GM19372 (cell line): ENCODE measurements at regions not wholly inside any gene's neighbourhood (a gene's known extent, or its start where the extent isn't known, plus 50 kb on each side); places are given as distances from the start of the nearest gene placed in this dataset.

ENCODE experiments used
- ATAC-seq: cut with Tn5 transposase; IDR thresholded peaks from one replicate; pipeline ENCODE4 v1.9.1; 2021; ENCODE audit warnings: mild to moderate bottlenecking, low read depth, moderate library complexity; ENCODE audit not compliant: unreplicated experiment

DNA sequence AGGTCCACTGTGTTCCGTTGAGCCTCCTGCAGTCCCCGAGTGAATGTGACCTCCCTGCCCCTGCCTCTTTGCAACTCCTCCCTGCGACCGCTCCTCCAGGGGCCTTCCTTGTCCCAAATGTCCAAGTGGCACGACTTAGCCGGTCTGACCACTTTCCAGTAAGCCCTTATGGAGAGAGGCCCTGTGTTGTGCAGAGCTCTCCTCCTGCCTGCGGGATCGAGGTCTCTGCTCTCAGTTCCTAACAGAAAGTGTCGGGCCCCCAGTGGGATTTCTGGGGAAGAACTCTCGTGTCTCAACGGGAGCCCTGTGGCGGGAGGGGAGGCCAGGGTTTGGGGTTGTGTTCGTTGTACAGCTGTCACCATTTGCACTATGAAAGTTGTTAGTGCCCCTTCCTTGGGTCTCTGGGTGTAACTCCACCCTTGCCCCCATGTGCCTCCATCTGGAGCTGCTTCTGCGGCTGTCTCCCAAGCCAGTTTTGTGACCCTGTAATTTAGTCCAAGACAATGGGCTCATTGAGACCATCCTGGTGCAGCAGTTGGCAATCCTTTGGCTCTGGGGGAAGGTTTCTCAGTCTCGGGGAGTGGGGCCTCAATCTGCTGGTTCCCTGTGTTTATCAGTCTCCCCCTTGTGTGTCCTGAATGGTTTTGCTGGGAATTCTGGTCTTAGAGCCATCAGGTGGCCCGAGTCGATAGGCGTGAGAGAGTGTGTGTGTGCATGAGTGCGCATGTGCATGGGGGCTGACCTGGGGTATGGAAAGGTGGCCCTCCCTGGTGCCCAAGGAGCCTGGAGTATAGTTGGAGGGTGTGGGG lies 234.5 kb downstream of the SEC14L1 start:
- ATAC-seq, result no peak

DNA sequence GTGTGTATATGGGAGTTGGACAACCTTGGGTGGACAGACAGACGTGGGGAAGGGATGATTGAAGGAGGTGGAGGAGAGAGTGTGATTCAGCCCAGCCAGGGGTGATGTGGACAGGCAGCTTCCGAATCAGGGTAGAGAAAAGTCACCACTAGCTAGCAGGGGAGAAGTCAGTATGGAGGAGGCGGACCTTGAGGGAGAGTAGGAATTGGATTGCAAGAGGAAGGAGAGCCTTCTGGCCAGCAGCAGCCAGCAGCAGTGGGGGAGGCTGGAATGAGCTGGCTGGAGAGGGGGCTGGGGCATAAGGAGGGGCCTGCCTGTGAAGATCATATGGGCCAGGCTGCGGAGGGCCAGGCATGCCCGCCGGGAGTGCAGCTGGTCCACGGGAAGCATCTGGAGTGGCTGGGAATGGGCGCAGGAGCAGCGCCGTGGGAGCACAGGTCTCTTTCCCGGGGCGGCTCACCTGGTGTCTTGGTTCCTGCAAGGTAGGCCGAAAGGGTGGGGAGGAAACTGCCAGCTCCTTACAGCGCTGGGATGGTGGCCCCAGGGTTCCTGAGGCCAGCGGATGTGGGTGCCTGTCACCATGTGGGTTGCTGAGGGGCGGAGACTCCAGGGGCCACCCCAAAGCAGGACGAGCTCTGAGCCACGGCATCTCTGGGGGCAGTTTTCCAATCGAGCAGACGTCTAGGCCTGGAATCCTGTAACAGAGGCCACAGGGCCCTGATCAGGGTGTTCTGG lies 235.3 kb downstream of the SEC14L1 start:
- no peak for ATAC-seq

DNA sequence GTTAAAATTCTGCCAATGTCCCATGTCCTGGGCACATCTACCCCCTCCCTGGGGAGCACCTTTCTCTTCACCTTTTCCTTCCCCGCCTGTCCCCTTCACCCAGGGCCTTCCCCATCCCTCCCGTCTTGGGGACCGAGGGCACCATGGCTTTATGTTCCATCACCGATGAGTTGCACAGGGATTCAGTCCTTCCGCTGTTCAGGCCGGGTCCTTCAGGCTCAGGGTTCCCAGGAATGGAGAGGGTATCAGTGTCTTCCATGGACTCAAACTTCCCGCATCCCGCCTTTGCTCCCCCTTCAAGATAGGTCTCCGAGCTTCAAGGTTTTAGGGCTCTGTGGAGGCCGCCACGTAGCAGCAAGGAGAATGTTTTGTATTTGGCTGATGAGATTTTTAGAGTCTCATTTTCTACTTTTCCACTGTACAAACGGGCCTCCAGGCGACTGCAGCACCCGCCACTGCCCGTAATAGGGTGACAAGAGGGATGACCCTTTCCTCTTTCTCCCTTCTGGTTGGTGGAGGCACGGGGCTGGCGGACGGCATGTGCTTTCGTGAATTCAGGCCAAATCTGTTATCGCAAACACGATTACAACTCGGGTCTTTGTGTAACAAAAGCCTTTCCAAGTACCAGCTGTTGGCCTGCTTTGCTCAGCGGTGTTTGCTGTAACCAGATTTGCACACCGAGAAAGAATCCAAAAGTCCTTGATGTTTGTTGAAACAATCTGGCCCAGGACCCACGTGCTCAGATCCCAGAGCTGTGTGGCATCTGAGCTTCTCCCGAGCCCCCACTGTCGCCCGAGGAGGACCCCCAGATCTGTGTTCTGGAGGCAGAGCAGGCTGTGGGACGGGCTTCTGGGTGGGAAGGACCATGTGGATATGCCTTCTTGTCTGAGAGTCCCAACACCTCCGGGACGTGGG lies 236.3 kb downstream of the SEC14L1 start:
- no peak for ATAC-seq

DNA sequence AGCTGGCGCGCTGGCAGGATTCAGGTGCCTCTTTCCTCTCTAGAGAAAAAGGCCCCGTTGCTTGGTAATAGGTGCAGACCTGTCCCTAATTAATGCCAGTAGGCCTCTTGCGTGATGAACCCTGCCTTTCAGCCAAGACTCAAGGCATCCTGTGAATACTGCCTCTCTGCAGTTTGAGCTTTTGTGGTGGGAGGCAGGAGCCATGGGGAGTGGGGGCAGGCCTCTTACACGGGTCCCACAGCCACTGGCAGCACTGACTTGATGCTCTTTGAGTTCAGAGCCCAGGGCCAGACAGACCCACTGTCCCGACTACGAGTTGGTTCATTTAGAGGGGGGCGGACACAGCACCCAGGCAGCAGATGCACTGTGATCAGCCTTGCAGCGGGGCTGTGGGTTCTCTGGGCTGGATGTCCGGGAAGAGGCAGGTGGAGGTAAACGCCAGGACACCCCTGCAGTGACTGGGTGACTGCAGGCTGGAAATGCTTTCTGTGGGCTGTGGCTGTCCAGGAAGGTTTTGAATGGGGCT lies 237.0 kb downstream of the SEC14L1 start:
- no peak for ATAC-seq

DNA sequence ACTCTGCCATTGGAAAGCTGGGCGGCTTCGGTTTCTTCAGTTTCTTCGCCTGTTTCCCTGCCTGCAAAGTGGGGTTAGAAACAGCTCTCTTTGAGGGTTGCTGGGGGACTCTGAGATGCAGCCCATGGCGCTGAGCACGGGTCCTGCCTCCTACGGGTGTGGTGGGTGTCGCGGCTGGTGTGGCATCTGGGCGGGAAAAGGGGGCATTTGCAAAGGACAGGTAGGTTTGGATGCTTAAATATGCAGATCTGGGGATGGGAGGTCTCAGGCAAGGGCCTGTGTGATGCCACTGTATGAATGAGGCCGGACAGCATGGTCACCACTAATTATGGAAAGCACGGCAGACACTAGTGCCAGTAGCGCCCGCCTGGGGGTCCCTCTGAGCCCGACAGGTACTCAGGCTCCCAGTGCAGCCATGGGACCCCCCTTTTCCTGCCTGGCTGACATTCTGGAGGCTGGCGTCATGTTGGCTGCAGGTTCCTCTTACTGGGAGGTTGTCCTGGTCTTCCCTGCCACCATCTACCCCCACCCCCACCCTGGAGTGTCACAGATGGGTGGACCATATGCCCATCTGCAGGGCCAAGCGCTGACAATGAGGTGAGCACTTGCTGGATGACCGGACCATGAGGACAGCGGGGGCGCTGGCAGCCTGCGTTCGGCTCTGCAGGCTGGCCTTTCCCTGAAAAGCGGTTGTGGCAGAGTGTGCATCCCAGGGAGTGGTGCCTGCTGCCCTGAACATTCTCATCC lies 237.7 kb downstream of the SEC14L1 start:
- no peak for ATAC-seq

DNA sequence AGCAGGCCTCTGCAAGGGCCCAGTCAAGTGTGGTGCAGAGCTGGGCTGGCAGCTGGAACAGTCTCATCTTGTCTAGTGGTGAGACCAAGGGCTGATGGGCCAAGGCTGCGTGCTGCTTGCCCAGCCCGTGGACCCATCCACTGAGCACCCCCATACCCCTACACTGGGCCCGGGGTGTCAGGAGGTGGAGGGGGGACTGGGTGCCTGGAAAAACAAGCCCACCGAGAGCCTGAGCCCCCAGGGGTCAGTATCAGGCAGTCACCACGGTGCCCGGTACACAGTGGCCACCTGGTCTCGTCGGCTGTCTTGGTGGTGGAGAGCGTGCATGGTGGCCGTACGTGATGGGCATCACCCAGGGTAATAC lies 238.3 kb downstream of the SEC14L1 start:
- no peak for ATAC-seq

DNA sequence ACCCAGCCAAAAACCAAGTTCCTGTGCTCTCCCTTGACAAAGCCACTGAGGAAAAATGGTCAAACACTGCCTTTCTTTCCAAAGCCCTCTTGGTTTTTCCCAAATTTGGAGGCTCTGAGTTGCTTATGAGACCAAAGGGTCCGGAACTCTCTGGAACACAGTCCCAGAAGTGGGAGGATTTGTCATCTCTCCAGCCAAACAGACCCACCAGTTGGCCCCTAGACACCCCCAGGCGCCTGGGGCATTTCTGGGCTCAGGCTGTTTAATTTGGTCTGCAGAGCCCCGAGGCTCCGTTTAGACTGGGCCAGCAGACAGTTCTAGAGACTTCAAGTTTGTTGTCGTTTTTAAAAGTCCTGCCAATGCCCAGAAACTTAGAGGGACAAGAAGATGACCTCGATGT lies 239.1 kb downstream of the SEC14L1 start:
- ATAC-seq, result no peak

DNA sequence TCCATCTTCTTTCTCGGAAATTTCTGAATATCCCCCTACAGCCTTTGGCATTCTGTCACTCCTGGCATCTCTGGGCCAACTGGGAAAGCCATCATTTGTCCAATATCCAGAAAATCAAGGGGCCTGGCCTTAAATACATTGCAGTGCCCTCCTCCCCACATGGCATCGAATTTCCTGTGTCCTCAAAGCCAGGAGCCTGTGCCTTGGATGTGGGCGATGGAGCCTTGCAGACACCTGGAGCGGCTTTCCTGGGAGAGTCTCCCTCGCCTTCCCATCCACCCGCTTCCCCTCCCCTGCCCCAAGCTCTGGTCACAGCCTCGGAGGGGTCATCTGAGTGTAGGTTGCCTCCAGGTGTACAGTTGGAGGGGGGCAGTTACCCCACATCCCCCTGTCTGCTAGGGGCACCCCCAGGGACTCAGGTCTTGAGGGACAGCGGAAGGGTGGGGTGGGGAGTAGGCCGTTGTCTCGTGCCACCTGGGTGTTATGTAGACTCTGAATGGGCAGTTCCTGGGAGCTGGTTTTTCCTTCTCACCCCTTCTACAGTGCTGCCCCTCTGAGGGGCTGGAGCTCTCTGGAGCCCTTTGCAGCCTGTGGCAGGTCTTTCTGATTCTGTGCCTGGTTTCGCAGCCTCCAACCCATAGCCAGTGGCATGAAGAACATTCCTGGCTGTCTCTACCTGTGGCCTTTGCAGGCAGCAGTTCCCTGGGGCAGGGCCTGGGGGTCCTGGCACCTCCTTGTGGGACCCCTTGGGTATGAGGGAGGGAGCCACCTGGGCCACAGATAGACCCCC lies 239.8 kb downstream of the SEC14L1 start:
- no peak for ATAC-seq

DNA sequence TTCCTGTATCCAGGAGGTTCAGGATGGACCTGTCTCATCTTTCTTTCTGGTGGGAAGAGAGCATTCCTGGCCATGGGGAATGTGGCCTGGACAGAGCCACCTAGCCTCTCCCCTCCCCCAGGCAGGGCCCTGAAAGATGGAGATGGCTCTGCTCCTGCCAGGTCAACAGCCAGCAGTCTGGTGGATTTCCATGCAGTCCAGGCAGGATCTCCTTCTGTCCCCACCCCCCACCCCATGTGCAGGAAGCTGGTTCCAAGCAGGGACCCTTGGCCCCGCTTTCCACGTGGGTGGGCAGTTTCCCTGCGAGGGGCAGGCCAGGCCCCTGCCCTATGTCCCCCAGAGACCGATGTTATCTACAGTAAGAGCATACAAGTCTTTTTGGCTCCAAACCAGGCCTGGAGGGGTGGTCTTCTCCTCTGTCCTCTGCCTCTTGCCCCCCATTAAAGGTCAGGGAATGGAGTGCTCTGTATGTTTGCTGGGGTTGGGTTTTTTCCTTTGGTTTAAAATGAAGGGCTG lies 240.5 kb downstream of the SEC14L1 start:
- no peak for ATAC-seq

DNA sequence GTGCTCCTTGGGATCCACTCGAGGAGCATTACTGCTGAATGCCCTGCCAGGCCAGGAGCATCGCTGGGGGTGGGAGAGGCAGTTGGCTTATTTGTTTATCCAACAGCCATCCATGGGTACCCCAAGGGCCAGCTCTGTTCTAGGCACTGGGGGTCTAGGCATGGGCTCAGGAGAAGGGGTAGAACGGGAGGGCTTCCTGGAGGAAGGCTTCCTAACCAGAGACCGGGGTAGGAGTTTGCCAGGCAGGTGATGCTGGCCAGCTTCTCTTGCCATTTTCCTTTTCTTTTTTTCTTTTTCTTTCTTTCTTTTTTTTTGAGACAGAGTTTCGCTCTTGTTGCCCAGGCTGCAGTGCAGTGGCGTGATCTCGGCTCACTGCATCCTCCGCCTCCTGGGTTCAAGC lies 241.0 kb downstream of the SEC14L1 start:
- no peak for ATAC-seq

DNA sequence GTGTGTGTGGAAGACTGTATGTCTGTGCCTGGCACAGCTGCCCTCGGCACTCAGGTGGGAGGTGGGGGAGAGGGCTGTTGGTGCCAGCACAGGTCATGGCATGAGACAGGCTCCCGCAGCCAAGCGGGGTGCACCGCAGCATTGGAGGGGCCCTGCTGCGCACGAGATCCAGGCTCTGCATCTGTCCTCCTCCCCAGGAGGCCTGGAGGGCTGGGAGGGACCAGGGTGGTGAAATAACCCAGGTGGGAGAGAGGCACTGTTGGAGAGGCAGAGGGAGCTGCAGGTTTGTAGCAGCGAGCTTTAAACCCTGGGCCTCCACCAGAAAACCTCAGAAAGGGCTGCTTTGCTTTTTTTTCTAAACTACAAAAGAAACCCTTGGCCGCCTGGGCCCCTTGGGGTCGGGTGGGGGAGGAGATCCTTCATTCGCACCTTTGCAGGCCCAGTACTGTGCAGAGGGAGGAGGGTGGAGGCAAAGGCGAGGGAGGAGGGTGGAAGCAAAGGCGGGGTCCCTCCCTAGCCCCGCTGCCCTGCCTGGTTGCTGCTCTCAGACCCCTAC lies 241.7 kb downstream of the SEC14L1 start:
- ATAC-seq, result no peak

DNA sequence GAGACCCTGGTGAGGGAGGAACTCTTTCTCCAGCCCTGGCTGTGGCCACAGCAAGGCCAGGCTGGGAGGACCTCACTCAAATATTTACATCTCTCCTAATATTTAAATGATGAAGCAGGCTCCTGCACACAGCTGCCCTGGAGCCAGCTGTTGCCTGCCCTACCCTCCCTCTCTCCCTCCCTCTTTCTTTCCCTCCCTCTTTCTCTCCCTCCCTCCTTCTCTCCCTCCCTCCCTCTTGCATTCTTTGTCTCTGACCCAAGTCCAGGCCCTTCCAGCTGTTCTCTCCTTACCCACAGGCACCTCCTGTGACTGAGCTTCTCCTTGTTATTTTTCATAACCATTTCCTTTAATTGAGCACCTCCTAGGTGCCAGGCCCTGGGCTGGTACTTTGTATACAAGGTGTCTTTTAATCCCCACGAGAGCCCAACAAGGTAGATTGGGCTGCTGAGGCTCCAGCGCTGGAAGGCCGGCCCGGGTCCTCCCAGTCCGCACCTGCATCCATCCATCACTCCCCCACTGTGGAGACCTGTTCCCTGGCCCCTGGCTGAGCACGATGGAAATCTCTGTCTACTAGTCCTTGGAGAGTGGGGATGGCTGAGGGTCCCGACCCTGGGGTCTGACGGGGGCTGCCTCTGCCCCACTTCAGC lies 242.3 kb downstream of the SEC14L1 start:
- ATAC-seq, result no peak

DNA sequence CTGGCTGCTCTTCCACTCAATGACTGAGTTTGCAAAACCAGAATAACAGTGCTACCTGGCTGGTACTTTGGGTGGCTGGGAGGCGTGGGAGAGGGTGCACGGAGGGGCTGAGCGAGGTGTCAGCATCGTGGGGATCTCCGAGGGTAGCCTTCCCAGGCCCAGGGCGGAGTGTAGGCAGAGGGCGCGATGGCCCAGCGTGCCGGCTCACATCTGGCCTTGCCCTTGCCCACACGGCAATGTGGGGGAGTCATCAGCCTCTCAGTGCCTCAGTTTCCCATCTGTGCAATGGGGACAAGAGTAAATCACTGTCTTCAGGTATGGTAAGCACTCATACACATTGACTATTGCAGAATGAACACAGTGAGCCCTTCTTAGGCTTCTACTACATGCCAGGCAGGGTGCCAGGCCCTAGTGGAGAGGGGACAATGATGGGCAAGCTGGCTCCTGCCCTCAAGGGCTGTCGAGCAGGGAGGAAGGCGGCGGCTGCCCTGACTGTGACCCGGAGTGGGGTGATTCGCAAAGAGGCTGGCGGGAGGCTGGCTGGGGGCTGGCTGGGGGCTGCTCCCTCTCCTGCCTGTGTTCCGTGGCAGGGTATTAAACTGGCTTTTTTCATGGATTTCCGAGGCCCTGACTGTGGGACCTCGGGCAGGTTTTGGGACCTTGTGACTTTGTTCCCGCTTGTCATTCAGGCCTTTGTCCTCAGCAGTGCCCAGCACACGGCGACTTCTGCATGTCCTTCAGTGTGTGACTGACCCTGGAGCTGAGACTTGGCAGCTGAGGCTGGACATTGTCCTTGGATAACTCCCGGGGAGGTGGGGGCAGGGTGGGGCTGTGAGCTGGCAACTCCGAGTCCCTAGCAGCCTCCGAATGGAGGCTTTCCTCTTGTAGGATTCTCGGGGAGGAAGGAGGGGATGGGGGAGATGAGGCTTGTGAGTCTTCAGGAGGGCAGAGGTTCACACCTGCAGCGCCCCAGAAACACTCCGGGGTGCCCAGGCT lies 243.1 kb downstream of the SEC14L1 start:
- ATAC-seq, result no peak

DNA sequence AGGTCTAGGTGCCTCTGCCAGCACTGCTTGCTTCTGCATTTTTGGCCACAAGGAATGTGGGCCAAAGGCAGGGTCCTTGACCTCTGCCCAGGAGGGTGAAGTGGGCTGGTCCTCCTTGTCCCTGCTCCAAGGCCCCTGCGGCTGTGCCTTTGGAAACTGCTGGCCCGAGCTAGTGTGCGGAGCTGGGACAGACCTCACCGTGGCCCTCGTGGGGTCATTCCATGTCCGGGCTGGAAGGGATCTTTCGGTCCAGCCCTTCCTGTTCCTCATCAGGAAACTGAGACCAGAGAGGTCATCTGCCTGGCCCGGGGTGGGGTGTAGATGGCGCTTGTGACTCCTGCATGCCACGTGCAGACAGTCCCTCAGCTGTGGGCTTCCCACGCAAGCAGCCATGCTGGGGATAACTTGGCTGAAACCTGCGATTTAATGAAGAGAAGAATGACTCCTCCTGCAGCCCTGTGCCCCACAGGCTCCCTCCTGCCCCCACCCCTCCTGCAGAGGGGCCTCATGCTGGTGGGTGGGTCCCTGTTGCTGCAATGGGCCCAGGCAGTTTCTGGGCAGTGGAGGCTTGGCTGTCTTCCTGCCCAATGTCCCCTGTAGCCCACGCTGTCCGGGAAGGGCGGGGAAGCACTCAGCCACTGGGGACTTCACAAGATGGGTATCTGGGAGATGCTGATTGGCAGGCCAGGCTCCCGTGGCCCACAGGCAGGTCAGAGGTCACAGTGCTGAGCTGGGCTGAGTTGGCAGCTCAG lies 245.2 kb downstream of the SEC14L1 start:
- no peak for ATAC-seq

DNA sequence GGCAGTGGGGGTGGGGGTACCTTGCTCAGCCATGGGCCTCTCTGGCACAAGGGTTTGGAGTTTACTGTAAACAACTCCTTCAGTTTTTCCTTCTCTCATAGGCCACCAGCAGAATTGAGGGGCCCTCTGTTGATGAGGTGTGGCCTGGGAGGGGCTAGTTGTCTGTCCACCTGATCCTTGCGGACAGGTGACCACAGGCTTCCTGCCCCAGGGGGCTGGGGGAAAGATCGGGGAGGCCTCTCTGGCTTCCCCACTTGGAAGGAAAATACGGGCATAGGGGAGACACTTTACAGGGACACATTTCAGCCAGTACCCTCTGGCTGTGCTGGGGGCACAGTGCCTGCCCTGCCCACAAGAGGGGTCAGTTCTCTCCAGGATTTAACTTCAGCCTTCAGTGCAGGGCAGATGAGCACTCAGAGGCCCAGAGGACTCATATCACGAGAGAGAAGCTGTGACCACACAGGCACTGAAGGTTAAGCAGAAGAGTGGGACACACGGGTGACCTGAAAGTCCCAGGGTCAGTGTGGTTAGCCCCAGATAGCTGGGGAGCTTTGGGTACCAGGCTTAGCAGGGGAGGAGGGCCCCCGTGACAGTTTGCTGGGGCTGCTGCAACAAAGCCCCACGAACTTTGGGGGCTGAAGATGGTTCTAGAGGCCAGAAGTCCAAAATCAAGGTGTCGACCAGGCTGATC lies 245.9 kb downstream of the SEC14L1 start:
- ATAC-seq, result no peak

DNA sequence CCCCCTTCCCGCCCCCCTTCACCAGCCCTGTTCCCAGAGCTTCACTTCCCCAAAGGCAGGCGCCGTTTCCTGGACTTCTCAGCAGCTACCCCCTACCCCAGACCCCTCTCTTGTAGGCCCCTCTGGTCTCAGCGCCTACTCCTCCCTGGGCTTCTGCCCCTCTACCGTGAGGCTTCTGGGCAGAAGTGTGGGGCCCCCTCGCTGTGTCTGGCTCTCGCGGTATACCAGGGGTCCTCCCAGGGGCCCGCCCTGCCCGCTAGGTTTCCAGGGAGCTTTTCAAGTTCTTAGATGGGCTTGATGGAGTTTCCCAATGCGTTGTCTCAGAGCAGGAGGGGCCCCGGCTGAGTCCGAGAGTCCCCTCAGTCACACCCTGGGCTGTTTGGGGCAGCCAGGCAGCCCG lies 247.1 kb downstream of the SEC14L1 start:
- ATAC-seq, result no peak
